SK-N-SH treated with all-trans-retinoic acid at 6 μM for 48 hours (cell line): ENCODE measurements at regions not wholly inside any gene's neighbourhood (a gene's known extent, or its start where the extent isn't known, plus 50 kb on each side); places are given as distances from the start of the nearest gene placed in this dataset.

Experiments
- ATAC-seq: fragments of 200-7000 bp; cut with Tn5 transposase; 3 replicates; pipeline ENCODE4 v1.9.1; 2020; ENCODE audit warnings: mild to moderate bottlenecking, moderate library complexity
- ARNTL ChIP-seq: fragments of 450-650 bp; formaldehyde crosslinking; IDR thresholded peaks from 2 replicates; pipeline ENCODE4 v1.5.0; 2020; ENCODE audit warnings: low read depth, mild to moderate bottlenecking, moderate library complexity, borderline replicate concordance
- CREB5 ChIP-seq: fragments of 250-450 bp; sonication (Bioruptor Pico); IDR thresholded peaks from 2 replicates; pipeline ENCODE4 v1.5.1; 2020; ENCODE audit warnings: low read depth, mild to moderate bottlenecking, moderate library complexity
- CSDC2 ChIP-seq: fragments of 250-450 bp; sonication (Bioruptor Pico); IDR thresholded peaks from 2 replicates; pipeline ENCODE4 v1.5.0; 2020; ENCODE audit warnings: mild to moderate bottlenecking, moderate library complexity
- ESRRG ChIP-seq: fragments of 250-450 bp; sonication (Bioruptor Pico); IDR thresholded peaks from 2 replicates; pipeline ENCODE4 v1.6.1; 2021; ENCODE audit warnings: mild to moderate bottlenecking
- GLIS3 ChIP-seq: fragments of 250-450 bp; sonication (Bioruptor Pico); IDR thresholded peaks from 2 replicates; pipeline ENCODE4 v1.5.0; 2020; ENCODE audit warnings: mild to moderate bottlenecking, moderate library complexity
- PPARA ChIP-seq: fragments of 250-450 bp; sonication (Bioruptor Pico); IDR thresholded peaks from 2 replicates; pipeline ENCODE4 v1.5.0; 2020; ENCODE audit warnings: mild to moderate bottlenecking, borderline replicate concordance
- SNAI2 ChIP-seq: fragments of 250-450 bp; sonication (Bioruptor Pico); IDR thresholded peaks from 2 replicates; pipeline ENCODE4 v1.5.0; 2020; ENCODE audit warnings: mild to moderate bottlenecking, moderate library complexity
- TCF4 ChIP-seq: fragments of 250-450 bp; sonication (Bioruptor Pico); IDR thresholded peaks from 2 replicates; pipeline ENCODE4 v1.8.0; 2021; ENCODE audit warnings: mild to moderate bottlenecking, moderate library complexity, borderline replicate concordance
- ZC3H10 ChIP-seq: fragments of 250-450 bp; sonication (Bioruptor Pico); IDR thresholded peaks from 2 replicates; pipeline ENCODE4 v1.5.1; 2021; ENCODE audit warnings: mild to moderate bottlenecking, moderate library complexity
- ZFP3 ChIP-seq: fragments of 250-450 bp; sonication (Bioruptor Pico); IDR thresholded peaks from 2 replicates; pipeline ENCODE4 v1.5.0; 2020; ENCODE audit warnings: mild to moderate bottlenecking, moderate library complexity
- ZFP30 ChIP-seq: fragments of 450-650 bp; formaldehyde crosslinking; IDR thresholded peaks from 2 replicates; pipeline ENCODE4 v1.5.0; 2022; ENCODE audit warnings: mild to moderate bottlenecking, moderate library complexity
- ZNF565 ChIP-seq: fragments of 450-650 bp; formaldehyde crosslinking; conservative IDR thresholded peaks from 2 replicates; pipeline ENCODE4 v1.5.0; 2020; ENCODE audit warnings: low read depth, mild to moderate bottlenecking, moderate library complexity
- ZNF70 ChIP-seq: fragments of 450-650 bp; formaldehyde crosslinking; IDR thresholded peaks from 2 replicates; pipeline ENCODE4 v1.5.0; 2020; ENCODE audit warnings: mild to moderate bottlenecking, moderate library complexity
- ZNF8 ChIP-seq: fragments of 450-650 bp; formaldehyde crosslinking; IDR thresholded peaks from 2 replicates; pipeline ENCODE4 v1.5.0; 2020; ENCODE audit warnings: mild to moderate bottlenecking, moderate library complexity
- TF ChIP-seq, protein P1 (sequence below): fragments of 250-450 bp; sonication (Bioruptor Pico); IDR thresholded peaks from 2 replicates; pipeline ENCODE4 v1.8.0; 2020; ENCODE audit warnings: mild to moderate bottlenecking, moderate library complexity, borderline replicate concordance
- TF ChIP-seq, protein P2 (sequence below): fragments of 250-450 bp; sonication (Bioruptor Pico); IDR thresholded peaks from 2 replicates; pipeline ENCODE4 v1.5.0; 2020; ENCODE audit warnings: mild to moderate bottlenecking, moderate library complexity
- TF ChIP-seq, protein P3 (sequence below): fragments of 250-450 bp; sonication (Bioruptor Pico); IDR thresholded peaks from 2 replicates; pipeline ENCODE4 v1.5.1; 2021; ENCODE audit warnings: mild to moderate bottlenecking, moderate library complexity

DNA sequence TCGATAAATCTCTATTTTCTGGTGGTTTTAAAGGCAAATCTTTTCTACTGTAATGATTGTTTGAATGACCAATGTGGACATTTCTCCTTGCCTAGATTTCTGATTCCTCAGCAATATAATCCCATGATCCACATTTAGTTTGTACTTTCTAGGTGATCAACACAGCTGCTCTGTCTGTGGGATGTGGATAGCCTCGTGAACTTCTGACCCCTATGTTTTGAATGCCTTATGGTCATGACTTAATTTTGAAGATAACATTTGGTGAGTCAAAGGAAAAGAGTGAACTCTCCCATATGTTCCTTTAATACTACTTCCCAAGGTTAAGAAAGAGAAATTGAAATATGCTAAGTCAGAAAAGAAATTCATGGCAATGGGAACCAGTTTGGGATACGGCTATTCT is 147.5 kb downstream of the CAVIN4 start:
- TF ChIP-seq ZFP30 (CRISPR knock-in tag): no peak
- TF ChIP-seq ESRRG: no peak
- TF ChIP-seq, protein P1, sequence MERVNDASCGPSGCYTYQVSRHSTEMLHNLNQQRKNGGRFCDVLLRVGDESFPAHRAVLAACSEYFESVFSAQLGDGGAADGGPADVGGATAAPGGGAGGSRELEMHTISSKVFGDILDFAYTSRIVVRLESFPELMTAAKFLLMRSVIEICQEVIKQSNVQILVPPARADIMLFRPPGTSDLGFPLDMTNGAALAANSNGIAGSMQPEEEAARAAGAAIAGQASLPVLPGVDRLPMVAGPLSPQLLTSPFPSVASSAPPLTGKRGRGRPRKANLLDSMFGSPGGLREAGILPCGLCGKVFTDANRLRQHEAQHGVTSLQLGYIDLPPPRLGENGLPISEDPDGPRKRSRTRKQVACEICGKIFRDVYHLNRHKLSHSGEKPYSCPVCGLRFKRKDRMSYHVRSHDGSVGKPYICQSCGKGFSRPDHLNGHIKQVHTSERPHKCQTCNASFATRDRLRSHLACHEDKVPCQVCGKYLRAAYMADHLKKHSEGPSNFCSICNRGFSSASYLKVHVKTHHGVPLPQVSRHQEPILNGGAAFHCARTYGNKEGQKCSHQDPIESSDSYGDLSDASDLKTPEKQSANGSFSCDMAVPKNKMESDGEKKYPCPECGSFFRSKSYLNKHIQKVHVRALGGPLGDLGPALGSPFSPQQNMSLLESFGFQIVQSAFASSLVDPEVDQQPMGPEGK (CRISPR knock-in tag): no peak
- TF ChIP-seq ZFP3 (CRISPR knock-in tag): no peak
- TF ChIP-seq ZNF70: no peak
- TF ChIP-seq CSDC2 (CRISPR knock-in tag): no peak
- no peak for TF ChIP-seq ARNTL (CRISPR knock-in tag)
- TF ChIP-seq GLIS3: no peak
- no peak for TF ChIP-seq ZNF565 (CRISPR knock-in tag)
- TF ChIP-seq ZC3H10 (CRISPR knock-in tag): no peak
- no peak for ATAC-seq

- ATAC-seq: no peak
- TF ChIP-seq, protein P2, sequence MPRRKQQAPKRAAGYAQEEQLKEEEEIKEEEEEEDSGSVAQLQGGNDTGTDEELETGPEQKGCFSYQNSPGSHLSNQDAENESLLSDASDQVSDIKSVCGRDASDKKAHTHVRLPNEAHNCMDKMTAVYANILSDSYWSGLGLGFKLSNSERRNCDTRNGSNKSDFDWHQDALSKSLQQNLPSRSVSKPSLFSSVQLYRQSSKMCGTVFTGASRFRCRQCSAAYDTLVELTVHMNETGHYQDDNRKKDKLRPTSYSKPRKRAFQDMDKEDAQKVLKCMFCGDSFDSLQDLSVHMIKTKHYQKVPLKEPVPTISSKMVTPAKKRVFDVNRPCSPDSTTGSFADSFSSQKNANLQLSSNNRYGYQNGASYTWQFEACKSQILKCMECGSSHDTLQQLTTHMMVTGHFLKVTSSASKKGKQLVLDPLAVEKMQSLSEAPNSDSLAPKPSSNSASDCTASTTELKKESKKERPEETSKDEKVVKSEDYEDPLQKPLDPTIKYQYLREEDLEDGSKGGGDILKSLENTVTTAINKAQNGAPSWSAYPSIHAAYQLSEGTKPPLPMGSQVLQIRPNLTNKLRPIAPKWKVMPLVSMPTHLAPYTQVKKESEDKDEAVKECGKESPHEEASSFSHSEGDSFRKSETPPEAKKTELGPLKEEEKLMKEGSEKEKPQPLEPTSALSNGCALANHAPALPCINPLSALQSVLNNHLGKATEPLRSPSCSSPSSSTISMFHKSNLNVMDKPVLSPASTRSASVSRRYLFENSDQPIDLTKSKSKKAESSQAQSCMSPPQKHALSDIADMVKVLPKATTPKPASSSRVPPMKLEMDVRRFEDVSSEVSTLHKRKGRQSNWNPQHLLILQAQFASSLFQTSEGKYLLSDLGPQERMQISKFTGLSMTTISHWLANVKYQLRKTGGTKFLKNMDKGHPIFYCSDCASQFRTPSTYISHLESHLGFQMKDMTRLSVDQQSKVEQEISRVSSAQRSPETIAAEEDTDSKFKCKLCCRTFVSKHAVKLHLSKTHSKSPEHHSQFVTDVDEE (CRISPR knock-in tag): no peak
- TF ChIP-seq, all 23 proteins: peak for 0
These were observed 151.5 kb downstream of the CAVIN4 start for GRCh38 chr9:100729336-100729895.

GRCh38 chr9:100730086-100730485 is 152.2 kb downstream of the CAVIN4 start:
- ATAC-seq: no peak
- TF ChIP-seq CSDC2 (CRISPR knock-in tag): no peak
- TF ChIP-seq ZFP30 (CRISPR knock-in tag): no peak
- no peak for TF ChIP-seq CREB5 (CRISPR knock-in tag)

DNA sequence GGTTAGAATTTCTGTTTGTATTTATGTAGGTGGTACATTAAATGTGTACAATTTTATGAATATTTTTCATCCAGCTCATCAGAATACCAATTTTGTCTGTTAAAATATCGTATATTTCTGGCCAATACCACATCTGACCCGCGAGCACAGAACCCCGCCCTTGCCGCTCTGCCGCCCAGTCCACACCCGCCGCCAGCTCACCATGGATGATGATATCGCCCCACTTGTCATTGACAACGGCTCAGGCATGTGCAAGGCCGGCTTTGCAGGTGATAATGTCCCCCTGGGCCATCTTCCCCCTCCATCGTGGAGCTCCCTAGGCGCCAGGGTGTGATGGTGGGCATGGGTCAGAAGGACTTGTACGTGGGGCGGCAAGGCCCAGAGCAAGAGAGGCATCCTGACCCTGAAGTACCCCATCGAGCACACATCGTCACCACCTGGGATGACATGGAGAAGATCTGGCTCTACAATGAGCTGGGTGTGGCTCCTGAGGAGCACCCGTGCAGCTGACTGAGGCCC is 153.2 kb downstream of the CAVIN4 start:
- TF ChIP-seq ZNF70 (no peak), TCF4 (CRISPR knock-in tag) (no peak)
- ATAC-seq: no peak

GRCh38 chr9:100731557-100731956 is 153.7 kb downstream of the CAVIN4 start:
- ATAC-seq: no peak
- TF ChIP-seq ZFP3 (CRISPR knock-in tag): no peak
- TF ChIP-seq ARNTL (CRISPR knock-in tag): no peak
- TF ChIP-seq PPARA: no peak
- no peak for TF ChIP-seq ZNF565 (CRISPR knock-in tag)
- TF ChIP-seq, protein P3, sequence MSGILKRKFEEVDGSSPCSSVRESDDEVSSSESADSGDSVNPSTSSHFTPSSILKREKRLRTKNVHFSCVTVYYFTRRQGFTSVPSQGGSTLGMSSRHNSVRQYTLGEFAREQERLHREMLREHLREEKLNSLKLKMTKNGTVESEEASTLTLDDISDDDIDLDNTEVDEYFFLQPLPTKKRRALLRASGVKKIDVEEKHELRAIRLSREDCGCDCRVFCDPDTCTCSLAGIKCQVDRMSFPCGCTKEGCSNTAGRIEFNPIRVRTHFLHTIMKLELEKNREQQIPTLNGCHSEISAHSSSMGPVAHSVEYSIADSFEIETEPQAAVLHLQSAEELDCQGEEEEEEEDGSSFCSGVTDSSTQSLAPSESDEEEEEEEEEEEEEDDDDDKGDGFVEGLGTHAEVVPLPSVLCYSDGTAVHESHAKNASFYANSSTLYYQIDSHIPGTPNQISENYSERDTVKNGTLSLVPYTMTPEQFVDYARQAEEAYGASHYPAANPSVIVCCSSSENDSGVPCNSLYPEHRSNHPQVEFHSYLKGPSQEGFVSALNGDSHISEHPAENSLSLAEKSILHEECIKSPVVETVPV (CRISPR knock-in tag): no peak
- no peak for TF ChIP-seq TCF4 (CRISPR knock-in tag)
- TF ChIP-seq ZC3H10 (CRISPR knock-in tag): no peak
- no peak for TF ChIP-seq ZFP30 (CRISPR knock-in tag)

DNA sequence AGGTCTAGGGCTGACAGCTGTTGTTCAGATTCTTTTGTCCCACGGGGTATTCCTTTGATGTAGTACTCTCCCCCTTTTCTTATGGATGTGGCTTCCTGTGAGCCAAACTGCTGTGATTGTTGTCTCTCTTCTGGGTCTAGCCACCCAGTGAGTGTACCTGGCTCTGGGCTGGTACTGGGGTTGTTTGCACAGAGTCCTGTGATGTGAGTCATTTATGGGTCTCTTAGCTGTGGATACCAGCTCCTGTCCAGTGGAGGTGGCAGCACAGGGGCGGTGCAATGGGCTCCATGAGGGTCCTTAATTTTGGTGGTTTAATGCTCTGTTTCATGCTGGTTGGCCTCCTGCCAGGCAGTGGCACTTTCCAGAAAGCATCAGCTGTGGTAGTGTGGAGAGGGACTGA is 161.3 kb downstream of the CAVIN4 start:
- no peak for ATAC-seq
- no peak for TF ChIP-seq GLIS3
- TF ChIP-seq PPARA: no peak
- no peak for TF ChIP-seq ZNF70
- no peak for TF ChIP-seq SNAI2
- TF ChIP-seq CSDC2 (CRISPR knock-in tag): no peak
- TF ChIP-seq ZNF565 (CRISPR knock-in tag): no peak
- TF ChIP-seq ZNF8 (CRISPR knock-in tag): no peak
- TF ChIP-seq, all 23 proteins: peak for 0
